Stimulated activated CD4-positive, alpha-beta T cell treated with anti-CD3 and anti-CD28 coated beads, Interleukin-2, amount 100 ng/mL, for 48 hours (primary cell): ENCODE measurements at regions not wholly inside any gene's neighbourhood (a gene's known extent, or its start where the extent isn't known, plus 50 kb on each side); places are given as distances from the start of the nearest gene placed in this dataset.
"Not testable (repeated sequence)": the region's sequence is repeated elsewhere in the genome, so short reads cannot be mapped to it uniquely, and the experiment has no call there.

Experiments used
- DNase-seq, 2 donors: peaks; one replicate each; pipeline ENCODE4 v3.0.0-alpha.2; 2020

GRCh38 chr1:70490153-70490552 lies 79.1 kb downstream of the CTH start:
- no peak for DNase-seq

- no peak for DNase-seq
Observed at GRCh38 chr1:70495370-70495769, 84.3 kb downstream of the CTH start.

GRCh38 chr1:70496181-70496580 lies 85.1 kb downstream of the CTH start:
- no peak for DNase-seq

GRCh38 chr1:70497152-70497551 lies 86.1 kb downstream of the CTH start:
- DNase-seq, result no peak

GRCh38 chr1:70498666-70499065 lies 87.6 kb downstream of the CTH start:
- DNase-seq, result no peak

GRCh38 chr1:70499695-70500094 lies 88.6 kb downstream of the CTH start:
- no peak for DNase-seq

- no peak for DNase-seq
Observed at GRCh38 chr1:70503358-70503757, 92.3 kb downstream of the CTH start.

- no peak for DNase-seq
Observed at GRCh38 chr1:70504176-70504820, 93.2 kb downstream of the CTH start.

GRCh38 chr1:70504821-70505193 lies 93.7 kb downstream of the CTH start:
- no peak for DNase-seq

- DNase-seq, result not testable (repeated sequence)
Observed at GRCh38 chr1:70507991-70508390, 96.9 kb downstream of the CTH start.

- no peak for DNase-seq
Observed at GRCh38 chr1:70509996-70510876, 99.2 kb downstream of the CTH start.

- no peak for DNase-seq
Observed at GRCh38 chr1:70517444-70517843, 106.4 kb downstream of the CTH start.

- DNase-seq, result no peak
Observed at GRCh38 chr1:70518106-70518505, 107.0 kb downstream of the CTH start.

GRCh38 chr1:70528590-70529333 lies 117.7 kb downstream of the CTH start:
- peak in 1 of 2 donors; percentile 6 for DNase-seq

- no peak for DNase-seq
Observed at GRCh38 chr1:70536708-70537366, 125.8 kb downstream of the CTH start.

- no peak for DNase-seq
Observed at GRCh38 chr1:70537788-70538187, 126.7 kb downstream of the CTH start.

GRCh38 chr1:70542030-70542429 lies 131.0 kb downstream of the CTH start:
- no peak for DNase-seq

- no peak for DNase-seq
Observed at GRCh38 chr1:70542856-70543255, 131.8 kb downstream of the CTH start.

- DNase-seq, result no peak
Observed at GRCh38 chr1:70546726-70547125, 135.7 kb downstream of the CTH start.

- DNase-seq, result no peak
Observed at GRCh38 chr1:70552662-70553566, 141.8 kb downstream of the CTH start.

GRCh38 chr1:70553567-70553956 lies 142.5 kb downstream of the CTH start:
- DNase-seq, result no peak

GRCh38 chr1:70554341-70554740 lies 143.3 kb downstream of the CTH start:
- no peak for DNase-seq
